HG03139 (cell line): ENCODE measurements at regions not wholly inside any gene's neighbourhood (a gene's known extent, or its start where the extent isn't known, plus 50 kb on each side); places are given as distances from the start of the nearest gene placed in this dataset.
A peak's percentile ranks its signal among the peaks of the same experiment; 100 is the strongest.
"Not testable (repeated sequence)": the region's sequence is repeated elsewhere in the genome, so short reads cannot be mapped to it uniquely, and the experiment has no call there.

Experiments
- ATAC-seq: cut with Tn5 transposase; IDR thresholded peaks from one replicate; pipeline ENCODE4 v1.9.1; 2021; ENCODE audit not compliant: unreplicated experiment

- no peak for ATAC-seq
Observed at GRCh38 chr1:78247079-78247478, 201.3 kb downstream of the GIPC2 start.

- no peak for ATAC-seq
Observed at GRCh38 chr1:78250201-78250600, 204.4 kb downstream of the GIPC2 start.

- no peak for ATAC-seq
Observed at GRCh38 chr1:78254517-78254916, 208.8 kb downstream of the GIPC2 start.

GRCh38 chr1:78255383-78255782, 209.6 kb downstream of the GIPC2 start:
- no peak for ATAC-seq

GRCh38 chr1:78255846-78256245, 210.1 kb downstream of the GIPC2 start:
- no peak for ATAC-seq

- ATAC-seq: no peak
Observed at GRCh38 chr1:78263459-78263858, 217.7 kb downstream of the GIPC2 start.

- no peak for ATAC-seq
Observed at GRCh38 chr1:78263946-78264345, 218.2 kb downstream of the GIPC2 start.

GRCh38 chr1:78267513-78268218, 221.9 kb downstream of the GIPC2 start:
- ATAC-seq: no peak

- ATAC-seq: no peak
Observed at GRCh38 chr1:78269591-78269990, 221.2 kb upstream of the PTGFR start.

- not testable (repeated sequence) for ATAC-seq
Observed at GRCh38 chr1:78271423-78271822, 219.4 kb upstream of the PTGFR start.

GRCh38 chr1:78274814-78275213, 216.0 kb upstream of the PTGFR start:
- no peak for ATAC-seq

- no peak for ATAC-seq
Observed at GRCh38 chr1:78275456-78275855, 215.3 kb upstream of the PTGFR start.

- ATAC-seq: no peak
Observed at GRCh38 chr1:78275906-78276685, 214.7 kb upstream of the PTGFR start.

GRCh38 chr1:78277253-78277652, 213.5 kb upstream of the PTGFR start:
- peak; percentile 81 for ATAC-seq

GRCh38 chr1:78279051-78279450, 211.7 kb upstream of the PTGFR start:
- no peak for ATAC-seq

GRCh38 chr1:78280626-78281025, 210.1 kb upstream of the PTGFR start:
- no peak for ATAC-seq

- no peak for ATAC-seq
Observed at GRCh38 chr1:78281580-78281979, 209.2 kb upstream of the PTGFR start.

GRCh38 chr1:78283691-78284090, 207.1 kb upstream of the PTGFR start:
- no peak for ATAC-seq

- ATAC-seq: no peak
Observed at GRCh38 chr1:78284354-78284753, 206.4 kb upstream of the PTGFR start.

- ATAC-seq: no peak
Observed at GRCh38 chr1:78286686-78287085, 204.1 kb upstream of the PTGFR start.

GRCh38 chr1:78289603-78290002, 201.2 kb upstream of the PTGFR start:
- no peak for ATAC-seq

- ATAC-seq: no peak
Observed at GRCh38 chr1:78291418-78291817, 199.4 kb upstream of the PTGFR start.
